UCSD-AML1 (cell line): ENCODE measurements at regions not wholly inside any gene's neighbourhood (a gene's known extent, or its start where the extent isn't known, plus 50 kb on each side); places are given as distances from the start of the nearest gene placed in this dataset.

ENCODE experiments used
- DNase-seq: peaks from one replicate; lab custom pipeline; 2025; ENCODE audit not compliant: unreplicated experiment; lab: John Stamatoyannopoulos, UW

GRCh38 chr15:98382139-98382538 is 266.2 kb upstream of the IGF1R start:
- DNase-seq, result no peak

- DNase-seq, result no peak
Observed at GRCh38 chr15:98383571-98383970, 264.8 kb upstream of the IGF1R start.

GRCh38 chr15:98384328-98385029 is 263.9 kb upstream of the IGF1R start:
- no peak for DNase-seq

GRCh38 chr15:98385752-98386381 is 262.5 kb upstream of the IGF1R start:
- no peak for DNase-seq

GRCh38 chr15:98386561-98386960 is 261.8 kb upstream of the IGF1R start:
- no peak for DNase-seq

- DNase-seq, result no peak
Observed at GRCh38 chr15:98387866-98388265, 260.5 kb upstream of the IGF1R start.

DNA sequence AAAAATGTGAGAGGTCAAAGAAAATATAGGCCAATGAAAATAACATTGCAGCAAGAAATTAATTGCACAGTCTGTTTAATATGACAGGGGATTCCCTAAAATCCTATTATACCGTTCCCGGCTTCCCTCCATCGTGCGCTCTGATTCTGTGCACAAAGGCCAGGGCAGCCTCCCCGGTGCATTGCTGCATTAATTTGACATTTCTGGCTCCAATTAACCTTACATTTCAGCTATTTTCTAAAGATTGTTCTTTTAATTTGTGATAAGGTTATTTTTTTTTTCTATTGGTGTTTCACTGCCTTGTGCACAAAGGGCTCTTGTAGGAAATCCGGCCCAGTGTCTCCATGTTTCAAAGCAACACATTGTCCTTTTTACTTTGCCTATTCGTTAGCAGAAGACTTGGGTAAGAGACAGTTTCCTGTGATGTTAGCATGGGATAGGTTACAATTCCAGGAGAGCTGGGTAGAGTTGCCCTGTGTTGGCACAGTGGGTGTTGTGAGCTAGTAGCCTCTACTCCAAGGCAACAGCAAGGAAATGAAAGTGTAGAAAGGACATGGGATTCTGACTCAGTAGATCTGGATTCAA is 257.3 kb upstream of the IGF1R start:
- DNase-seq, result no peak

DNA sequence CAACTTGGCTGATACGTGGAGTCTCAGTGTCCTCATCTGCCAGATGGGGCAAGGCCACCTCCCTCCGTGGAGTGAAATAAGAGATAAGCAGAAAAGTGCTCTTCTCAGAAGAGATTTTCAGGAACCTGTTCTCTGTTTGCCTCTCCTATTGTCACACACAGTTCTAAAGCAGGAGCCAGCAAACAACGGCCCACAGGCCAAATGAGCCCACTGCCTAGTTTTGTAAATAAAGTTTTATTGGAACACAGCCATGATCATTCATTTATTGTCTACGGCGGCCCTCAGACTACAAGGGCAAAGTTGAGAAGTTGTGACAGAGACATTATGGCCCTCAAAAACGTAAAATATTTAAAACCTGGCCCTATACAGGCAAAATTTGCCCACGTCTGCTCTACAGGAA is 256.8 kb upstream of the IGF1R start:
- no peak for DNase-seq

GRCh38 chr15:98393471-98393870 is 254.9 kb upstream of the IGF1R start:
- no peak for DNase-seq

DNA sequence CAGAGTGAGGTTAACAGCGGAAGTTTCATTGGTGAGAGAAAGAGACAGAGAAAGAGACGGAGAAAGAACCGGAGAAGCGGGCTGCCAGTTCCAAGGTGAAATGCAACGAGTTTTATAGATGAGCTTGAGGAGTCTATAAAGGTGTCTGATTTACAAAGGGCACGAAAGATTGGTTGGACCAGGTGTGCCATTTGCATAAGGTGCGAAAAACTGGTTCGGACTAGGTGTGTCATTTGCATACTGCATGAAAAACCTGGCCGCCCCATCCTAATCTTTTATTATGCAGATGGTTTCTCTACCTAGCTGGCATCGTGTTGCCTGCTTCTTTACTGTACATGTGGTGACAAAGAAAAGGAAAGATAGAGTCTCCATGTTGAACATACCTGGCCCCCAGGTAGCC is 253.8 kb upstream of the IGF1R start:
- DNase-seq, result no peak

DNA sequence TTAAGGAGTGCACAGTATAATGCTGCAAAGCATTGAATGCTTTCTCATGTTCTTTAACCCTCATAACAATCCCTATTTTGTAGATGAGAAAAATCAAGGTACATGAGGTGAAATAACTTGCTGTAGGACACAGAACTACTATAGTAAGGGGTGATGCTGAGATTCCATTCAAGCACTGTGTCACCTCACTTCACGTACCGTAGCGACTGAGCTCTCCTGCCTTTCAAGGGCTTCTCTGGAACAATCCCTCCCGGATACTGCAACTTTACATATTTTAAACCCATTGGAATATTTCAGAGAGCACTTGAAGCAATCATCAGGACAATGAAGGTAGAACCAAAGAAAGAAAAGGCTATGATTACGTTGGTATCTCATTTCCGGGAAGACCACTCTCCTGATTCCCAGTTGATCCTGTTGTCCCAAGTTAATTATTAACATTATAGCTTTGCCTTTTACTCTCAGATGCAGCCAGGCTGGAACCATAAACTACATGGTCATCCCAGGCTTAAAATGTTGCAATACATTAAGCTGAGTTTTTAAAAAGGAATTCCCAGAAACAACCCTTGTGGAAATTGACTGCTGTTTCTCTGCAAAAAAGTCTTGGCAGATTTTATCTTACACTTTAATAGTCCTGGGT is 252.2 kb upstream of the IGF1R start:
- DNase-seq, result no peak

- DNase-seq, result no peak
Observed at GRCh38 chr15:98397419-98397818, 250.9 kb upstream of the IGF1R start.

GRCh38 chr15:98398056-98398455 is 250.3 kb upstream of the IGF1R start:
- no peak for DNase-seq

GRCh38 chr15:98398886-98399285 is 249.5 kb upstream of the IGF1R start:
- DNase-seq, result no peak

DNA sequence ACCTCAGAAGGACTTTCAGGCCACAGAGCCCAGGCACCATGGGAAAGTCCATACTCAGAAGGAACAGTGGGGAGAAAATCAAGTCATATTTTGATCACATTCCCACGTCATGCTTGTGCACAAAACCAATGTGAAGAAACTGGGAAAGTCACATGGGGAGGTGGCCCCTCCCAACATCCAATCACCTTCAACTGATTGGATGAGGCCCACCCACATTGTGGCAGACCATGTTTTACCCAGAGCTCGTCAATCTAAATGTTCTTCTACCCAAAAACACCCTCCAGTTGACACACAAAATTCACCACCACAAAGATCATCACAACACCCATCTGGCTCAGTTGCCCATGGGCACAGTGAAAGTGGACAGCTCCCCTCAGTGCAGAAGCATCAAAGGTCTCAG is 248.2 kb upstream of the IGF1R start:
- no peak for DNase-seq

- DNase-seq, result no peak
Observed at GRCh38 chr15:98401029-98401428, 247.3 kb upstream of the IGF1R start.

- DNase-seq, result no peak
Observed at GRCh38 chr15:98402486-98402885, 245.9 kb upstream of the IGF1R start.

- no peak for DNase-seq
Observed at GRCh38 chr15:98403169-98403568, 245.2 kb upstream of the IGF1R start.

DNA sequence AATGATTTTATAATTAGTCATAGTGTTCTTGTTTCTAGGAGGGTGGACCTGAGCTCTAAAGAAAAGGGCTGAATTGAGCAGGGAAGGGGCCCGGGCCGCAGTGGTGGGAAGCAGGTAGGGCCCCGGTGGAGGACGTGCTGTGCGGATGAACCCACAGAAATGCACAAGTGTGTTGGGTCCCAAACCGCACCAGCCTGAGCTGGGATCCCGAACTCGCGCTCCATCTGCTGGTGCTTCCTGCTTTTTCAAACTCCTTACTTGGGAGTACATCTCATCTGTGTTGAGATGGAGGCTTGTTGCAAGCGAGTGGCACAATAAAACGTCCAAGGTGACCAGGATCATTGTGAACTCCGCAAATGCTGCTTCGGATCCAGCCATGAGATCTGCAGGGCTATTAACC is 244.8 kb upstream of the IGF1R start:
- DNase-seq, result no peak

GRCh38 chr15:98405013-98405412 is 243.3 kb upstream of the IGF1R start:
- no peak for DNase-seq

GRCh38 chr15:98408231-98408630 is 240.1 kb upstream of the IGF1R start:
- DNase-seq, result no peak

DNA sequence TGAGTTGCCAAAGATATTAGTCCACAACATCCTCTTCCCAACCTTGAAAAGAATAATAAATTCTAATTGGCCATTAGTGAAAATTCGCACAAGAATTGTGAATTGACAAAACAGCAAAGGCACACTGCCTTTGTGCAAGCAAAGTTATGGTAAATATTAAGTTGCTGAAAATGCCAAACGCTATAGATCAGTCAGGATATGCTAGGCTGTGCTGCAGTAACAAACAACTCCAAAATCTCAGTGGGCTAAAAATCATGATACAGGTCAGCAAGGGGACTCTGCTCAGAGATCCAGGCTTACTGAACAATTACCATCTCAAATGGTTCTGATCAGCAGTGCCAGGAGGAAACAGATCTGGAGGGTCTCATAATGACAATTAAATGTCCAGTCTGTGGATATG is 238.0 kb upstream of the IGF1R start:
- DNase-seq, result no peak
